ENCODE measurements at regions not wholly inside any gene's neighbourhood (a gene's known extent, or its start where the extent isn't known, plus 50 kb on each side); places are given as distances from the start of the nearest gene placed in this dataset.

GRCh38 chrY:7961811-7962210, 1050.3 kb upstream of the AMELY start:
- no peaks in the 10 kb centered on the region for H3K36me3 ChIP-seq
- no peaks in the 10 kb centered on the region for H3K4me1 ChIP-seq
- H3K4me3 ChIP-seq = no peak overlapping the region
- H3K27ac ChIP-seq (replicated peaks) = no peak overlapping the region
- no peak for DNase-seq
- no peak for TF ChIP-seq CTCF (IDR thresholded peaks at IDR 0.05; ENCODE audit: borderline replicate concordance)
- intact Hi-C loops (cut with micrococcal nuclease) = no loop called here
- no peaks in the 10 kb centered on the region for H3K9me3 ChIP-seq (replicated peaks)
- H3K27me3 ChIP-seq (ENCODE audit: low read depth) = no peaks in the 10 kb centered on the region

- Histone ChIP-seq H3K4me1 (no peaks in the 10 kb centered on the region), H3K4me3 (no peak overlapping the region), H3K9me3 (replicated peaks) (no peaks in the 10 kb centered on the region), H3K27me3 (ENCODE audit: low read depth) (no peaks in the 10 kb centered on the region), H3K36me3 (no peaks in the 10 kb centered on the region), H3K27ac (replicated peaks) (no peak overlapping the region)
- intact Hi-C loops (cut with micrococcal nuclease) = no loop called here
- no peak for DNase-seq
- no peak for TF ChIP-seq CTCF (IDR thresholded peaks at IDR 0.05; ENCODE audit: borderline replicate concordance)
These were observed 1046.2 kb upstream of the AMELY start for GRCh38 chrY:7957773-7958172.

GRCh38 chrY:7951187-7951852, 1039.8 kb upstream of the AMELY start:
- intact Hi-C loops (cut with micrococcal nuclease) = no loop called here
- TF ChIP-seq CTCF (IDR thresholded peaks at IDR 0.05; ENCODE audit: borderline replicate concordance) = no peak
- Histone ChIP-seq H3K36me3 (no peaks in the 10 kb centered on the region), H3K27ac (replicated peaks) (no peak overlapping the region), H3K9me3 (replicated peaks) (no peaks in the 10 kb centered on the region), H3K4me1 (no peaks in the 10 kb centered on the region), H3K27me3 (ENCODE audit: low read depth) (no peaks in the 10 kb centered on the region), H3K4me3 (no peak overlapping the region)
- no peak for DNase-seq

DNA sequence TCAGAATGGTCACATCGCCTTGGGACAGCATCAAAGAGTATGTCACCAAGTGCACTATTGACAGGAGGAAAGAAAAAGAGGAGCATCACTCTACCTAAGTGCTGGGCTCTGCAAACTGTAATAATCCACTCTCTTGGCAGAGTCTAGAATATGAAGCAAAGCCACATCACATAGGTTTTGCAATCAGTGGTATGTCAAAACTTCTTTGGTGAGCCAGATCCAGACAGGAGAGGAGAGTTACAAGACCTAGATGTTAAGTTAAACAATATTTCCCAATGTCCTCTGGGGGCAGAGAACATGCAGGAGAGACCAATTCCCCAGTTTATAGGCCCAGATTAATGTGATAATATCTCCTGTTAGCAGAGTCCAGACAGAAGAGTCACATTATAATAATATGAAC, 1032.6 kb upstream of the AMELY start:
- intact Hi-C loops (cut with micrococcal nuclease) = no loop called here
- Histone ChIP-seq H3K36me3 (no peaks in the 10 kb centered on the region), H3K9me3 (replicated peaks) (no peaks in the 10 kb centered on the region), H3K4me3 (no peak overlapping the region), H3K4me1 (no peaks in the 10 kb centered on the region), H3K27me3 (ENCODE audit: low read depth) (no peaks in the 10 kb centered on the region), H3K27ac (replicated peaks) (no peak overlapping the region)
- no peak for DNase-seq
- no peak for TF ChIP-seq CTCF (IDR thresholded peaks at IDR 0.05; ENCODE audit: borderline replicate concordance)

DNA sequence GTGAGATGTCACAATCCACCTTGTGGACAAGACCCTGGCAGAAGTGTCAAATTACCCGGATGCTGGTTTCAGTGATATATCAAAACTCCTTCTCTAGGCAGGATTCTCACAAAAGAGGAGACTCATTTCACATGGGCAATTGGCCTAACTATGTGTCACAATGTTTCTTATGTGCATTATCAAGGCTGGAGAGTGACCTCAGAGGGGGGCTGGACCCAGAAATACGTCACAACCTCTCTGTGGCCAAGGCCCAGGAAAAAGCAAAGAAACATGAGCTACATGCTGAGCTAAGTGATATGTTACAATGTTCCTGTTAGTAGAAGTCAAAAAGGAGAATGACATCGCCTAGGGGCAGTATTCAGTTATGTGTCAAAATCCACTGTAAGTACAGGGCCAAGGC, 1031.2 kb upstream of the AMELY start:
- Histone ChIP-seq H3K36me3 (no peaks in the 10 kb centered on the region), H3K27ac (replicated peaks) (no peak overlapping the region), H3K4me1 (no peaks in the 10 kb centered on the region), H3K4me3 (no peak overlapping the region), H3K27me3 (ENCODE audit: low read depth) (no peaks in the 10 kb centered on the region), H3K9me3 (replicated peaks) (no peaks in the 10 kb centered on the region)
- intact Hi-C loops (cut with micrococcal nuclease) = no loop called here
- no peak for TF ChIP-seq CTCF (IDR thresholded peaks at IDR 0.05; ENCODE audit: borderline replicate concordance)
- no peak for DNase-seq
